ENCODE measurements at regions not wholly inside any gene's neighbourhood (a gene's known extent, or its start where the extent isn't known, plus 50 kb on each side); places are given as distances from the start of the nearest gene placed in this dataset.

DNA sequence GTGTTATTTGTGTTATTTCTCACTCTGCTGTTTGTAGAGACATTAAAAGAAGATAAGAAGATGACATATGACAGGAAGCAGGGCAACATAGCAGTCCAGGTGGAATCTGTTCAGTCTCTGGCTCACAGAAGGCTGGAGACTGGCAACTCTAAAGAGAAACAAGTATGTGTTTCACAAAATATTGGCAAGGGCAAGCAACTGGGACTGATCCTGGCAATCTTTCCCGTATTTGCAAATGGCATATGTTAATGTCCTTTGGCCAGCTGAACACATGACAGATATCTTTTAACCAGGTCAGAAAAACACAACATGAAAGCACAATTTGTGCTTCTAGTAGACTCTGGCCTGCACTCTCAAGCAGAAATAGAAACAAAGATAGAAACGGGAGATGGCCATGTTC, 1354.1 kb upstream of the EPHA6 start:
- dilution Hi-C loops (cut with MboI; ENCODE audit: extremely low pct_ligation_motif_present, low sequenced_read_pairs): no loop called here

DNA sequence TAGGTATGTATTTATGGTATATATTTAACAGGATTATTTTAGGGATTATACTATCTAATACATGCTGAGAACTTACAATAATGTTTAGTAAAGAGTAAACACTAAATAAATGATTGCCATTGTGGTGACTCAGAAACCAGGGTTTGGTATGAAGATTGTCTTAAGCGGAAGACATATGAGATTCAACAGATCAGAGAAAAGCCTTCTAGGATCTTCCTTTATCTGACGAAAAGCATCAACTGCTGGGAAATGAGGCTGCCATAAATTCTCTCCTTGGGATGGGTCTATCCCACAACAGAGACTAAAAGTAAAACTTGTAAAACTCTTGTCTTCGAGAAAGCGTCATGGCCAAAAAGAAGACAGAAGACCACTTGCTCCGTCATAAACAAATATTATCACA, 1352.2 kb upstream of the EPHA6 start:
- dilution Hi-C loops (cut with MboI; ENCODE audit: extremely low pct_ligation_motif_present, low sequenced_read_pairs): no loop called here
- no peak overlapping the region for H2AFZ ChIP-seq (ENCODE audit: control insufficient read depth, low read length)
- FAIRE-seq: no peak
- no peaks in the 10 kb centered on the region for H3K36me3 ChIP-seq (ENCODE audit: control insufficient read depth in 2 of 2, extremely low read depth in 1 of 2, insufficient read depth in 2 of 2, low read length in 2 of 2)
- no peaks in the 10 kb centered on the region for H4K20me1 ChIP-seq (ENCODE audit: control insufficient read depth, extremely low read depth, insufficient read depth, low read length)
- no peak overlapping the region for H3K4me3 ChIP-seq (ENCODE audit: control insufficient read depth in 2 of 3, extremely low read depth in 1 of 3, insufficient read depth in 2 of 3, low read depth in 1 of 3, low read length in 3 of 3)
- no peaks in the 10 kb centered on the region for H3K27me3 ChIP-seq (ENCODE audit: control insufficient read depth, extremely low read depth, insufficient read depth, low read length)
- no peaks in the 10 kb centered on the region for H3K9me1 ChIP-seq (ENCODE audit: control insufficient read depth, extremely low read depth, insufficient read depth, low read length)
- H3K4me1 ChIP-seq (ENCODE audit: control insufficient read depth, extremely low read depth, insufficient read depth, low read length): no peaks in the 10 kb centered on the region
- TF ChIP-seq EZH2 (IDR thresholded peaks at IDR 0.05; ENCODE audit: low read length): no peak
- TF ChIP-seq, protein P1, sequence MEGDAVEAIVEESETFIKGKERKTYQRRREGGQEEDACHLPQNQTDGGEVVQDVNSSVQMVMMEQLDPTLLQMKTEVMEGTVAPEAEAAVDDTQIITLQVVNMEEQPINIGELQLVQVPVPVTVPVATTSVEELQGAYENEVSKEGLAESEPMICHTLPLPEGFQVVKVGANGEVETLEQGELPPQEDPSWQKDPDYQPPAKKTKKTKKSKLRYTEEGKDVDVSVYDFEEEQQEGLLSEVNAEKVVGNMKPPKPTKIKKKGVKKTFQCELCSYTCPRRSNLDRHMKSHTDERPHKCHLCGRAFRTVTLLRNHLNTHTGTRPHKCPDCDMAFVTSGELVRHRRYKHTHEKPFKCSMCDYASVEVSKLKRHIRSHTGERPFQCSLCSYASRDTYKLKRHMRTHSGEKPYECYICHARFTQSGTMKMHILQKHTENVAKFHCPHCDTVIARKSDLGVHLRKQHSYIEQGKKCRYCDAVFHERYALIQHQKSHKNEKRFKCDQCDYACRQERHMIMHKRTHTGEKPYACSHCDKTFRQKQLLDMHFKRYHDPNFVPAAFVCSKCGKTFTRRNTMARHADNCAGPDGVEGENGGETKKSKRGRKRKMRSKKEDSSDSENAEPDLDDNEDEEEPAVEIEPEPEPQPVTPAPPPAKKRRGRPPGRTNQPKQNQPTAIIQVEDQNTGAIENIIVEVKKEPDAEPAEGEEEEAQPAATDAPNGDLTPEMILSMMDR (optimal IDR thresholded peaks at IDR 0.05 in 1 of 3, IDR thresholded peaks at IDR 0.05 in 1 of 3, conservative IDR thresholded peaks at IDR 0.05 in 1 of 3; ENCODE audit: extremely low read depth in 1 of 3, insufficient read depth in 2 of 3, low read length in 3 of 3): no peak
- H3K27ac ChIP-seq (ENCODE audit: control insufficient read depth, insufficient read depth, low read length): no peak overlapping the region
- no peaks in the 10 kb centered on the region for H3K79me2 ChIP-seq (ENCODE audit: control insufficient read depth, insufficient read depth, low read length)
- H3K4me2 ChIP-seq (ENCODE audit: control insufficient read depth, extremely low read depth, insufficient read depth, low read depth, low read length): no peak overlapping the region
- no peak for DNase-seq (ENCODE audit: low read depth, low spot score)
- no peak overlapping the region for H3K9ac ChIP-seq (ENCODE audit: control insufficient read depth, extremely low read depth, insufficient read depth, low read length)
- H3K9me3 ChIP-seq (ENCODE audit: control insufficient read depth, low read depth, low read length): no peaks in the 10 kb centered on the region

More for the DNA sequence above, 1354.1 kb upstream of the EPHA6 start:
- Histone ChIP-seq H3K79me2 (ENCODE audit: control insufficient read depth, insufficient read depth, low read length) (no peaks in the 10 kb centered on the region), H3K4me3 (ENCODE audit: control insufficient read depth in 2 of 3, extremely low read depth in 1 of 3, insufficient read depth in 2 of 3, low read depth in 1 of 3, low read length in 3 of 3) (no peak overlapping the region), H4K20me1 (ENCODE audit: control insufficient read depth, extremely low read depth, insufficient read depth, low read length) (no peaks in the 10 kb centered on the region), H3K4me1 (ENCODE audit: control insufficient read depth, extremely low read depth, insufficient read depth, low read length) (no peaks in the 10 kb centered on the region), H3K9ac (ENCODE audit: control insufficient read depth, extremely low read depth, insufficient read depth, low read length) (no peak overlapping the region), H2AFZ (ENCODE audit: control insufficient read depth, low read length) (no peak overlapping the region), H3K4me2 (ENCODE audit: control insufficient read depth, extremely low read depth, insufficient read depth, low read depth, low read length) (no peak overlapping the region), H3K27me3 (ENCODE audit: control insufficient read depth, extremely low read depth, insufficient read depth, low read length) (no peaks in the 10 kb centered on the region), H3K9me1 (ENCODE audit: control insufficient read depth, extremely low read depth, insufficient read depth, low read length) (no peaks in the 10 kb centered on the region), H3K27ac (ENCODE audit: control insufficient read depth, insufficient read depth, low read length) (no peak overlapping the region), H3K9me3 (ENCODE audit: control insufficient read depth, low read depth, low read length) (no peaks in the 10 kb centered on the region), H3K36me3 (ENCODE audit: control insufficient read depth in 2 of 2, extremely low read depth in 1 of 2, insufficient read depth in 2 of 2, low read length in 2 of 2) (no peaks in the 10 kb centered on the region)
- FAIRE-seq (no peak), DNase-seq (ENCODE audit: low read depth, low spot score) (no peak)
- TF ChIP-seq EZH2 (IDR thresholded peaks at IDR 0.05; ENCODE audit: low read length): no peak
- TF ChIP-seq, protein P1 (optimal IDR thresholded peaks at IDR 0.05 in 1 of 3, IDR thresholded peaks at IDR 0.05 in 1 of 3, conservative IDR thresholded peaks at IDR 0.05 in 1 of 3; ENCODE audit: extremely low read depth in 1 of 3, insufficient read depth in 2 of 3, low read length in 3 of 3): no peak

Data from keratinocyte (primary cell).